B cell (primary cell): ENCODE measurements at regions not wholly inside any gene's neighbourhood (a gene's known extent, or its start where the extent isn't known, plus 50 kb on each side); places are given as distances from the start of the nearest gene placed in this dataset.

ENCODE experiments used
- ATAC-seq: fragments of 200-7000 bp; cut with Tn5 transposase; one replicate; pipeline ENCODE4 v1.10.0; 2021; ENCODE audit warnings: low read depth, mild to moderate bottlenecking, moderate number of reproducible peaks, moderate library complexity
- CTCF ChIA-PET: fragments of 350-600 bp; sonication (Branson Sonifier 250); formaldehyde crosslinking; loops from one replicate; lab custom pipeline; 2021; ENCODE audit warnings: antibody characterized with exemption, inconsistent platforms; lab: Charles Lee
- POLR2A ChIA-PET: fragments of 350-600 bp; sonication (Branson Sonifier 250); formaldehyde crosslinking; loops from one replicate; lab custom pipeline; 2021; ENCODE audit warnings: antibody characterized with exemption; lab: Charles Lee
- DNase-seq: peaks from one replicate; pipeline ENCODE4 v3.0.0; 2013
- H2AFZ ChIP-seq: 2 replicates; pipeline ENCODE4 v1.6.1; 2012; ENCODE audit warnings: mild to moderate bottlenecking, low read depth, low read length; ENCODE audit not compliant: insufficient read depth, poor library complexity, severe bottlenecking
- H3K27ac ChIP-seq, 2 donors: 1 replicate in 1 of 2; 2 replicates in 1 of 2; pipeline ENCODE4 v1.5.1; 2012 to 2013; ENCODE audit warnings: low read length in 2 of 2, mild to moderate bottlenecking in 2 of 2, moderate library complexity in 1 of 2
- H3K27me3 ChIP-seq, 4 experiments: fragments of 200-600 bp in 1 of 4; sonication (generic) in 1 of 4; replicated peaks in 1 of 4; 1 replicate in 2 of 4; 2 replicates in 2 of 4; pipeline versions ENCODE4 v1.6.1 to v1.7.0; 2013 to 2016; ENCODE audit warnings: low read length in 3 of 4, mild to moderate bottlenecking in 2 of 4, mixed read lengths in 1 of 4, moderate library complexity in 1 of 4; ENCODE audit not compliant: insufficient read depth in 4 of 4, control insufficient read depth in 3 of 4; ENCODE audit errors: control extremely low read depth in 1 of 4
- H3K36me3 ChIP-seq, 2 experiments: replicated peaks in 1 of 2; 1 replicate in 1 of 2; 2 replicates in 1 of 2; pipeline versions ENCODE4 v1.6.1 to v1.7.1; 2013; ENCODE audit warnings: low read length in 1 of 2; ENCODE audit not compliant: insufficient read depth in 2 of 2, control insufficient read depth in 1 of 2; ENCODE audit errors: control extremely low read depth in 1 of 2, extremely low read depth in 1 of 2
- H3K4me1 ChIP-seq, 2 donors: fragments of 200-600 bp in 1 of 2; sonication (generic) in 1 of 2; 1 replicate in 1 of 2; 2 replicates in 1 of 2; pipeline versions ENCODE4 v1.5.1 to v1.6.1; 2013 to 2017; ENCODE audit warnings: low read length in 2 of 2; ENCODE audit not compliant: control insufficient read depth in 2 of 2, insufficient read depth in 2 of 2
- H3K4me2 ChIP-seq: replicated peaks from 2 replicates; pipeline ENCODE3; 2012; ENCODE audit warnings: mild to moderate bottlenecking, low read depth, low read length; ENCODE audit not compliant: poor library complexity, severe bottlenecking
- H3K4me3 ChIP-seq, 5 experiments: fragments of 200-600 bp in 1 of 5; sonication (generic) in 1 of 5; 1 replicate in 3 of 5; 2 replicates in 2 of 5; pipeline versions ENCODE4 v1.5.1 to v1.7.0; 2011 to 2016; ENCODE audit warnings: low read length in 4 of 5, mild to moderate bottlenecking in 4 of 5, low read depth in 2 of 5, control low read depth in 1 of 5, moderate library complexity in 1 of 5; ENCODE audit not compliant: insufficient read depth in 1 of 5; ENCODE audit errors: control extremely low read depth in 1 of 5, extremely low read depth in 1 of 5
- H3K79me2 ChIP-seq: fragments of 200-600 bp; sonication (generic); one replicate; pipeline ENCODE4 v1.6.0; 2016; ENCODE audit warnings: low read length; ENCODE audit not compliant: control insufficient read depth, insufficient read depth
- H3K9ac ChIP-seq: fragments of 200-600 bp; sonication (generic); 2 replicates; pipeline ENCODE4 v1.6.1; 2017; ENCODE audit warnings: mild to moderate bottlenecking, low read length, moderate library complexity
- H3K9me3 ChIP-seq, 3 donors: one replicate each; pipeline versions ENCODE4 v1.6.1 to v1.7.1; 2013; ENCODE audit warnings: low read length in 2 of 3; ENCODE audit not compliant: control insufficient read depth in 2 of 3, insufficient read depth in 1 of 3; ENCODE audit errors: control extremely low read depth in 1 of 3
- H4K20me1 ChIP-seq: 2 replicates; pipeline ENCODE4 v1.6.0; 2012; ENCODE audit warnings: mild to moderate bottlenecking, low read length; ENCODE audit not compliant: insufficient read depth, control insufficient read depth, poor library complexity, severe bottlenecking
- H3K27ac Mint-ChIP-seq: one replicate; pipeline ENCODE4 v1.8.0; 2021; ENCODE audit warnings: mixed read lengths
- H3K27me3 Mint-ChIP-seq: one replicate; pipeline ENCODE4 v1.8.0; 2021; ENCODE audit warnings: mixed read lengths
- H3K4me1 Mint-ChIP-seq: one replicate; pipeline ENCODE4 v1.8.0; 2021; ENCODE audit warnings: mixed read lengths
- H3K4me3 Mint-ChIP-seq: one replicate; pipeline ENCODE4 v1.8.0; 2021; ENCODE audit warnings: mixed read lengths
- H3K9me3 Mint-ChIP-seq: one replicate; pipeline ENCODE4 v1.8.0; 2022; ENCODE audit warnings: mixed read lengths; ENCODE audit not compliant: insufficient read depth
- CTCF ChIP-seq: fragments of 200-600 bp; IDR thresholded peaks from one replicate; pipeline ENCODE4 v1.8.0; 2022; ENCODE audit warnings: antibody characterized with exemption, mild to moderate bottlenecking
- EZH2 ChIP-seq: IDR thresholded peaks from 2 replicates; pipeline ENCODE4 v1.6.1; 2012; ENCODE audit warnings: borderline replicate concordance, low read depth, mild to moderate bottlenecking, moderate library complexity, low read length; ENCODE audit not compliant: insufficient read depth, poor library complexity, severe bottlenecking
- WGBS: methylation state at CpG from one replicate; pipeline ENCODE4 v1.1.5; 2013; ENCODE audit warnings: missing lambda C conversion rate; ENCODE audit not compliant: insufficient coverage; 5-methylcytosine and 5-hydroxymethylcytosine counted together
- intact Hi-C: fragments of 100-400 bp; cut with micrococcal nuclease; formaldehyde crosslinking; loops from one replicate; pipeline ENCODE4 v1.10.0; 2022

- peaks cover 9% of the 10 kb centered on the region for H3K27me3 Mint-ChIP-seq
- Histone ChIP-seq H3K4me1 (no peaks in the 10 kb centered on the region), H3K9me3 (peaks cover 0 to 13% (median 0%) of the 10 kb centered on the region in 3 donors), H3K9ac (no peak overlapping the region), H4K20me1 (no peaks in the 10 kb centered on the region), H3K27me3 (no peaks in the 10 kb centered on the region), H3K79me2 (no peaks in the 10 kb centered on the region), H3K27ac (no peak overlapping the region), H3K4me2 (no peak overlapping the region), H2AFZ (no peak overlapping the region), H3K36me3 (no peaks in the 10 kb centered on the region), H3K4me3 (no peak overlapping the region)
- CTCF ChIA-PET = no interaction called here
- no peak overlapping the region for H3K4me3 Mint-ChIP-seq
- no peak overlapping the region for H3K27ac Mint-ChIP-seq
- DNase-seq (no peak), ATAC-seq (no peak)
- TF ChIP-seq CTCF (no peak), EZH2 (no peak)
- WGBS = 84% methylated on average over 5 of the region's 5 CpGs
- H3K4me1 Mint-ChIP-seq = no peaks in the 10 kb centered on the region
- H3K9me3 Mint-ChIP-seq = no peaks in the 10 kb centered on the region
- intact Hi-C loops = no loop called here
- POLR2A ChIA-PET = no interaction called here
These were observed 87.2 kb downstream of the CTAGE1 start for GRCh38 chr18:22330508-22330907.

GRCh38 chr18:22325396-22325795 lies 92.3 kb downstream of the CTAGE1 start:
- POLR2A ChIA-PET = no interaction called here
- no peak for TF ChIP-seq EZH2
- TF ChIP-seq CTCF = no peak
- peaks cover 11% of the 10 kb centered on the region for H3K27me3 Mint-ChIP-seq
- Histone ChIP-seq H2AFZ (no peak overlapping the region), H3K27me3 (peaks cover 0 to 3% (median 0%) of the 10 kb centered on the region in 4 experiments), H3K27ac (no peak overlapping the region), H4K20me1 (no peaks in the 10 kb centered on the region), H3K9ac (no peak overlapping the region), H3K9me3 (peaks cover 0 to 15% (median 0%) of the 10 kb centered on the region in 3 donors), H3K79me2 (no peaks in the 10 kb centered on the region), H3K36me3 (no peaks in the 10 kb centered on the region), H3K4me1 (no peaks in the 10 kb centered on the region), H3K4me2 (no peak overlapping the region), H3K4me3 (no peak overlapping the region)
- ATAC-seq (no peak), DNase-seq (no peak)
- H3K27ac Mint-ChIP-seq = no peak overlapping the region
- 91% methylated on average over 6 of the region's 8 CpGs for WGBS
- intact Hi-C loops = no loop called here
- CTCF ChIA-PET = no interaction called here
- H3K9me3 Mint-ChIP-seq = no peaks in the 10 kb centered on the region
- H3K4me3 Mint-ChIP-seq = no peak overlapping the region
- H3K4me1 Mint-ChIP-seq = peaks cover 3% of the 10 kb centered on the region
